Liver (tissue), 8 donors: ENCODE measurements at regions not wholly inside any gene's neighbourhood (a gene's known extent, or its start where the extent isn't known, plus 50 kb on each side); places are given as distances from the start of the nearest gene placed in this dataset.

Experiments
- DNase-seq: peaks from one replicate; pipeline ENCODE4 v3.0.0-alpha.2; 2017; ENCODE audit warnings: low spot score
- H3K27ac ChIP-seq, 2 donors: one replicate each; pipeline ENCODE4 v1.7.0; 2013; ENCODE audit warnings: inconsistent platforms in 2 of 2, low read length in 2 of 2, control low read depth in 1 of 2, low read depth in 1 of 2, mild to moderate bottlenecking in 1 of 2
- H3K27me3 ChIP-seq, 4 donors: one replicate each; pipeline versions ENCODE4 v1.6.1 to v1.7.0; 2013; ENCODE audit warnings: low read length in 3 of 4, inconsistent platforms in 1 of 4, mild to moderate bottlenecking in 1 of 4, moderate library complexity in 1 of 4; ENCODE audit not compliant: control insufficient read depth in 4 of 4, insufficient read depth in 4 of 4
- H3K36me3 ChIP-seq, 4 donors: one replicate each; pipeline versions ENCODE4 v1.6.1 to v1.7.0; 2013; ENCODE audit warnings: low read length in 3 of 4, mild to moderate bottlenecking in 3 of 4, low read depth in 1 of 4, moderate library complexity in 1 of 4; ENCODE audit not compliant: control insufficient read depth in 4 of 4, insufficient read depth in 3 of 4
- H3K4me1 ChIP-seq, 4 donors: one replicate each; pipeline versions ENCODE4 v1.6.1 to v1.7.0; 2013; ENCODE audit warnings: low read length in 3 of 4, mild to moderate bottlenecking in 3 of 4, moderate library complexity in 1 of 4; ENCODE audit not compliant: control insufficient read depth in 4 of 4, insufficient read depth in 4 of 4
- H3K4me3 ChIP-seq, 3 donors: one replicate each; pipeline versions ENCODE4 v1.6.1 to v1.7.0; 2013; ENCODE audit warnings: low read length in 3 of 3, control low read depth in 1 of 3, low read depth in 1 of 3, mild to moderate bottlenecking in 1 of 3
- H3K9ac ChIP-seq, 2 donors: one replicate each; pipeline ENCODE4 v1.7.0; 2013; ENCODE audit warnings: low read length in 2 of 2, mild to moderate bottlenecking in 2 of 2, moderate library complexity in 2 of 2, control low read depth in 1 of 2, low read depth in 1 of 2
- H3K9me3 ChIP-seq, 4 donors: one replicate each; pipeline versions ENCODE4 v1.6.1 to v1.7.0; 2013; ENCODE audit warnings: low read length in 3 of 4; ENCODE audit not compliant: control insufficient read depth in 4 of 4
- EGR1 ChIP-seq, 2 donors: IDR thresholded peaks; 2 replicates each; pipeline ENCODE4 v1.6.1; 2016 to 2018; ENCODE audit warnings: antibody characterized with exemption in 2 of 2, low read depth in 2 of 2
- FOXA1 ChIP-seq: IDR thresholded peaks from 2 replicates; pipeline ENCODE4 v1.6.1; 2016; ENCODE audit warnings: antibody characterized with exemption
- FOXA2 ChIP-seq: IDR thresholded peaks from 2 replicates; pipeline ENCODE4 v1.6.1; 2016; ENCODE audit warnings: antibody characterized with exemption
- GABPA ChIP-seq, 2 donors: IDR thresholded peaks in 1 of 2; conservative IDR thresholded peaks in 1 of 2; 2 replicates each; pipeline ENCODE4 v1.6.1; 2016; ENCODE audit warnings: antibody characterized with exemption in 2 of 2, mild to moderate bottlenecking in 1 of 2, moderate library complexity in 1 of 2
- HNF4A ChIP-seq, 2 donors: conservative IDR thresholded peaks; 2 replicates each; pipeline ENCODE4 v1.6.1; 2016; ENCODE audit warnings: antibody characterized with exemption in 2 of 2, mild to moderate bottlenecking in 2 of 2
- HNF4G ChIP-seq: IDR thresholded peaks from 2 replicates; pipeline ENCODE4 v1.6.1; 2016; ENCODE audit warnings: antibody characterized with exemption
- JUND ChIP-seq, 2 donors: IDR thresholded peaks; 2 replicates each; pipeline ENCODE4 v1.6.1; 2016; ENCODE audit warnings: antibody characterized with exemption in 2 of 2
- NR2F2 ChIP-seq: IDR thresholded peaks from 2 replicates; pipeline ENCODE4 v1.6.1; 2016; ENCODE audit warnings: antibody characterized with exemption
- RAD21 ChIP-seq, 2 donors: IDR thresholded peaks; 2 replicates each; pipeline ENCODE4 v1.6.1; 2016; ENCODE audit warnings: antibody characterized with exemption in 2 of 2, mild to moderate bottlenecking in 2 of 2
- RXRA ChIP-seq, 2 donors: IDR thresholded peaks; 2 replicates each; pipeline ENCODE4 v1.6.1; 2017 to 2018; ENCODE audit warnings: antibody characterized with exemption in 2 of 2, mild to moderate bottlenecking in 1 of 2
- SP1 ChIP-seq: IDR thresholded peaks from 2 replicates; pipeline ENCODE4 v1.6.1; 2018; ENCODE audit warnings: antibody characterized with exemption, mild to moderate bottlenecking
- TAF1 ChIP-seq: conservative IDR thresholded peaks from 2 replicates; pipeline ENCODE4 v1.6.1; 2016; ENCODE audit warnings: antibody characterized with exemption, mild to moderate bottlenecking
- YY1 ChIP-seq: IDR thresholded peaks from 2 replicates; pipeline ENCODE4 v1.6.1; 2016; ENCODE audit warnings: antibody characterized with exemption, mild to moderate bottlenecking
- WGBS: extraction: QIAGEN DNeasy Blood & Tissue Kit; methylation state at CpG from one replicate; pipeline ENCODE4 v1.1.7; 2013; 5-methylcytosine and 5-hydroxymethylcytosine counted together
- TF ChIP-seq, protein P1 (sequence below): IDR thresholded peaks from 2 replicates; pipeline ENCODE4 v1.6.1; 2016; ENCODE audit warnings: antibody characterized with exemption, mild to moderate bottlenecking
- TF ChIP-seq, protein P2 (sequence below): fragments of 150-350 bp; IDR thresholded peaks from 2 replicates; pipeline ENCODE4 v1.5.1; 2017; ENCODE audit warnings: improper control_type of control experiment, low read depth, low read length; ENCODE audit not compliant: missing input control
- TF ChIP-seq, protein P3 (sequence below): IDR thresholded peaks from 2 replicates; pipeline ENCODE4 v1.6.1; 2016; ENCODE audit warnings: antibody characterized with exemption
- TF ChIP-seq, protein P4 (sequence below): IDR thresholded peaks from 2 replicates; pipeline ENCODE4 v1.6.1; 2016; ENCODE audit warnings: antibody characterized with exemption
- TF ChIP-seq, protein P5 (sequence below): IDR thresholded peaks from 2 replicates; pipeline ENCODE4 v1.6.1; 2016; ENCODE audit warnings: antibody characterized with exemption
- donor health status: healthy.
- donor health status: healthy.
- donor health status: healthy.
- donor health status: healthy.
- donor health status: healthy.

DNA sequence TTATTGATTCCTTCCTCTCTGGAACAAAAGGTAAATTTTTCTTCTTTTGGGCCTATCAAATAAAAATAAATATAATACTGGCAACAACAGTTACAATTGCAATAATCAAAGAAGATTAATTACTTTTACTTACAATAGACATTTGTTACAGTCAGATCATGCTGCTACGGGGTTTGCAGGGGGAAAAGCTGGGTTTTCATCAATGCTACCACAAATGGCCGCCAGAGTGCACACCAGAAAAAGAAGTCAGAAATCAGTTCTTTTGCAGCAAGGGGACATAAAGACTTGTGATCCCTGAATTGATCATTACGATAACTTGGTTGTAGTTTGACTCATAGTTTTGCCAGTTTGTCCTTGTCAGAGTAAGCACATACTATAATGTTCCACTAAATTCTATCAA is 714.5 kb upstream of the EYS start:
- DNase-seq: no peak
- 44% methylated on average over 3 of the region's 3 CpGs for whole genome bisulfite sequencing

DNA sequence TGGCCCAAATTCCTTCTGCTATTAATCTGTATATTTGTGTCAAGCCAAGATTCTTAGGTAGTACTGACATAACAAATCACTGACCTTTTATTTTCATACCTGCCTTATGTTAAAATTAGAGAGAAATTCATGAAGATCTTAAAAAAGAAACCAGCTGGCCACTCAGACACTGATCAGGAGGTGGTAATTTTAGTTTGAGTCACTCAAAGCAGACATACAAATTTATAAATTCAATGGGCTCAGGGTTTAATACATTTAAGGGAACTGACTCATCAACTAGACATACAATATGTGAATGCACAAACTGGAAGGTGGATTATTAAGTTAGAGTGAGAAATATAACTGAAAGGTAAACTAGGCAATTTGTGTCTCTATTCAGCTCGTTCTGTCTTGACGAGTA is 711.9 kb upstream of the EYS start:
- no peaks in the 10 kb centered on the region for H3K27me3 ChIP-seq
- H3K27ac ChIP-seq: no peak overlapping the region
- H3K9me3 ChIP-seq: no peaks in the 10 kb centered on the region
- no peak overlapping the region for H3K9ac ChIP-seq
- H3K4me3 ChIP-seq: no peak overlapping the region
- TF ChIP-seq YY1 (no peak), FOXA1 (no peak), EGR1 (IDR thresholded peaks at IDR 0.05; ENCODE audit: low read depth in 2 of 2) (no peak), HNF4G (no peak), GABPA (IDR thresholded peaks at IDR 0.05 in 1 of 2, conservative IDR thresholded peaks at IDR 0.05 in 1 of 2) (no peak), JUND (IDR thresholded peaks at IDR 0.05) (no peak), RAD21 (IDR thresholded peaks at IDR 0.05) (no peak), FOXA2 (no peak), NR2F2 (no peak), RXRA (IDR thresholded peaks at IDR 0.05) (no peak), TAF1 (no peak), HNF4A (conservative IDR thresholded peaks at IDR 0.05) (no peak), SP1 (no peak)
- TF ChIP-seq, protein P1, sequence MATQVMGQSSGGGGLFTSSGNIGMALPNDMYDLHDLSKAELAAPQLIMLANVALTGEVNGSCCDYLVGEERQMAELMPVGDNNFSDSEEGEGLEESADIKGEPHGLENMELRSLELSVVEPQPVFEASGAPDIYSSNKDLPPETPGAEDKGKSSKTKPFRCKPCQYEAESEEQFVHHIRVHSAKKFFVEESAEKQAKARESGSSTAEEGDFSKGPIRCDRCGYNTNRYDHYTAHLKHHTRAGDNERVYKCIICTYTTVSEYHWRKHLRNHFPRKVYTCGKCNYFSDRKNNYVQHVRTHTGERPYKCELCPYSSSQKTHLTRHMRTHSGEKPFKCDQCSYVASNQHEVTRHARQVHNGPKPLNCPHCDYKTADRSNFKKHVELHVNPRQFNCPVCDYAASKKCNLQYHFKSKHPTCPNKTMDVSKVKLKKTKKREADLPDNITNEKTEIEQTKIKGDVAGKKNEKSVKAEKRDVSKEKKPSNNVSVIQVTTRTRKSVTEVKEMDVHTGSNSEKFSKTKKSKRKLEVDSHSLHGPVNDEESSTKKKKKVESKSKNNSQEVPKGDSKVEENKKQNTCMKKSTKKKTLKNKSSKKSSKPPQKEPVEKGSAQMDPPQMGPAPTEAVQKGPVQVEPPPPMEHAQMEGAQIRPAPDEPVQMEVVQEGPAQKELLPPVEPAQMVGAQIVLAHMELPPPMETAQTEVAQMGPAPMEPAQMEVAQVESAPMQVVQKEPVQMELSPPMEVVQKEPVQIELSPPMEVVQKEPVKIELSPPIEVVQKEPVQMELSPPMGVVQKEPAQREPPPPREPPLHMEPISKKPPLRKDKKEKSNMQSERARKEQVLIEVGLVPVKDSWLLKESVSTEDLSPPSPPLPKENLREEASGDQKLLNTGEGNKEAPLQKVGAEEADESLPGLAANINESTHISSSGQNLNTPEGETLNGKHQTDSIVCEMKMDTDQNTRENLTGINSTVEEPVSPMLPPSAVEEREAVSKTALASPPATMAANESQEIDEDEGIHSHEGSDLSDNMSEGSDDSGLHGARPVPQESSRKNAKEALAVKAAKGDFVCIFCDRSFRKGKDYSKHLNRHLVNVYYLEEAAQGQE: no peak
- TF ChIP-seq, protein P2, sequence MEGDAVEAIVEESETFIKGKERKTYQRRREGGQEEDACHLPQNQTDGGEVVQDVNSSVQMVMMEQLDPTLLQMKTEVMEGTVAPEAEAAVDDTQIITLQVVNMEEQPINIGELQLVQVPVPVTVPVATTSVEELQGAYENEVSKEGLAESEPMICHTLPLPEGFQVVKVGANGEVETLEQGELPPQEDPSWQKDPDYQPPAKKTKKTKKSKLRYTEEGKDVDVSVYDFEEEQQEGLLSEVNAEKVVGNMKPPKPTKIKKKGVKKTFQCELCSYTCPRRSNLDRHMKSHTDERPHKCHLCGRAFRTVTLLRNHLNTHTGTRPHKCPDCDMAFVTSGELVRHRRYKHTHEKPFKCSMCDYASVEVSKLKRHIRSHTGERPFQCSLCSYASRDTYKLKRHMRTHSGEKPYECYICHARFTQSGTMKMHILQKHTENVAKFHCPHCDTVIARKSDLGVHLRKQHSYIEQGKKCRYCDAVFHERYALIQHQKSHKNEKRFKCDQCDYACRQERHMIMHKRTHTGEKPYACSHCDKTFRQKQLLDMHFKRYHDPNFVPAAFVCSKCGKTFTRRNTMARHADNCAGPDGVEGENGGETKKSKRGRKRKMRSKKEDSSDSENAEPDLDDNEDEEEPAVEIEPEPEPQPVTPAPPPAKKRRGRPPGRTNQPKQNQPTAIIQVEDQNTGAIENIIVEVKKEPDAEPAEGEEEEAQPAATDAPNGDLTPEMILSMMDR: no peak
- TF ChIP-seq, protein P3, sequence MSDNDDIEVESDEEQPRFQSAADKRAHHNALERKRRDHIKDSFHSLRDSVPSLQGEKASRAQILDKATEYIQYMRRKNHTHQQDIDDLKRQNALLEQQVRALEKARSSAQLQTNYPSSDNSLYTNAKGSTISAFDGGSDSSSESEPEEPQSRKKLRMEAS: no peak
- TF ChIP-seq, protein P4, sequence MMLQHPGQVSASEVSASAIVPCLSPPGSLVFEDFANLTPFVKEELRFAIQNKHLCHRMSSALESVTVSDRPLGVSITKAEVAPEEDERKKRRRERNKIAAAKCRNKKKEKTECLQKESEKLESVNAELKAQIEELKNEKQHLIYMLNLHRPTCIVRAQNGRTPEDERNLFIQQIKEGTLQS: no peak
- TF ChIP-seq, protein P5, sequence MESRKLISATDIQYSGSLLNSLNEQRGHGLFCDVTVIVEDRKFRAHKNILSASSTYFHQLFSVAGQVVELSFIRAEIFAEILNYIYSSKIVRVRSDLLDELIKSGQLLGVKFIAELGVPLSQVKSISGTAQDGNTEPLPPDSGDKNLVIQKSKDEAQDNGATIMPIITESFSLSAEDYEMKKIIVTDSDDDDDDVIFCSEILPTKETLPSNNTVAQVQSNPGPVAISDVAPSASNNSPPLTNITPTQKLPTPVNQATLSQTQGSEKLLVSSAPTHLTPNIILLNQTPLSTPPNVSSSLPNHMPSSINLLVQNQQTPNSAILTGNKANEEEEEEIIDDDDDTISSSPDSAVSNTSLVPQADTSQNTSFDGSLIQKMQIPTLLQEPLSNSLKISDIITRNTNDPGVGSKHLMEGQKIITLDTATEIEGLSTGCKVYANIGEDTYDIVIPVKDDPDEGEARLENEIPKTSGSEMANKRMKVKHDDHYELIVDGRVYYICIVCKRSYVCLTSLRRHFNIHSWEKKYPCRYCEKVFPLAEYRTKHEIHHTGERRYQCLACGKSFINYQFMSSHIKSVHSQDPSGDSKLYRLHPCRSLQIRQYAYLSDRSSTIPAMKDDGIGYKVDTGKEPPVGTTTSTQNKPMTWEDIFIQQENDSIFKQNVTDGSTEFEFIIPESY: no peak
- H3K36me3 ChIP-seq: no peaks in the 10 kb centered on the region
- 73% methylated on average over 2 of the region's 2 CpGs for WGBS
- no peak for DNase-seq
- H3K4me1 ChIP-seq: no peaks in the 10 kb centered on the region

More for the DNA sequence above, 714.5 kb upstream of the EYS start:
- H3K27ac ChIP-seq: no peak overlapping the region
- no peaks in the 10 kb centered on the region for H3K27me3 ChIP-seq
- no peaks in the 10 kb centered on the region for H3K4me1 ChIP-seq
- no peaks in the 10 kb centered on the region for H3K9me3 ChIP-seq
- H3K9ac ChIP-seq: no peak overlapping the region
- no peak overlapping the region for H3K4me3 ChIP-seq
- TF ChIP-seq GABPA (IDR thresholded peaks at IDR 0.05 in 1 of 2, conservative IDR thresholded peaks at IDR 0.05 in 1 of 2): no peak
- TF ChIP-seq HNF4A (conservative IDR thresholded peaks at IDR 0.05): no peak
- TF ChIP-seq, protein P4: no peak
- no peak for TF ChIP-seq JUND (IDR thresholded peaks at IDR 0.05)
- no peaks in the 10 kb centered on the region for H3K36me3 ChIP-seq
